ENCODE measurements at regions not wholly inside any gene's neighbourhood (a gene's known extent, or its start where the extent isn't known, plus 50 kb on each side); places are given as distances from the start of the nearest gene placed in this dataset.

- in situ Hi-C loops (cut with MboI; ENCODE audit: low pct_unique_long_range_greater_than_20kb, low sequenced_read_pairs, unreplicated experiment), result no loop called here
- no peak for DNase-seq (ENCODE audit: low spot score)
- TF ChIP-seq, protein P1, sequence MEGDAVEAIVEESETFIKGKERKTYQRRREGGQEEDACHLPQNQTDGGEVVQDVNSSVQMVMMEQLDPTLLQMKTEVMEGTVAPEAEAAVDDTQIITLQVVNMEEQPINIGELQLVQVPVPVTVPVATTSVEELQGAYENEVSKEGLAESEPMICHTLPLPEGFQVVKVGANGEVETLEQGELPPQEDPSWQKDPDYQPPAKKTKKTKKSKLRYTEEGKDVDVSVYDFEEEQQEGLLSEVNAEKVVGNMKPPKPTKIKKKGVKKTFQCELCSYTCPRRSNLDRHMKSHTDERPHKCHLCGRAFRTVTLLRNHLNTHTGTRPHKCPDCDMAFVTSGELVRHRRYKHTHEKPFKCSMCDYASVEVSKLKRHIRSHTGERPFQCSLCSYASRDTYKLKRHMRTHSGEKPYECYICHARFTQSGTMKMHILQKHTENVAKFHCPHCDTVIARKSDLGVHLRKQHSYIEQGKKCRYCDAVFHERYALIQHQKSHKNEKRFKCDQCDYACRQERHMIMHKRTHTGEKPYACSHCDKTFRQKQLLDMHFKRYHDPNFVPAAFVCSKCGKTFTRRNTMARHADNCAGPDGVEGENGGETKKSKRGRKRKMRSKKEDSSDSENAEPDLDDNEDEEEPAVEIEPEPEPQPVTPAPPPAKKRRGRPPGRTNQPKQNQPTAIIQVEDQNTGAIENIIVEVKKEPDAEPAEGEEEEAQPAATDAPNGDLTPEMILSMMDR (IDR thresholded peaks at IDR 0.05; ENCODE audit: extremely low read depth, insufficient read depth, missing control alignments), result no peak
These were observed 300.1 kb upstream of the SASH1 start for GRCh38 chr6:148042536-148042935.

DNA sequence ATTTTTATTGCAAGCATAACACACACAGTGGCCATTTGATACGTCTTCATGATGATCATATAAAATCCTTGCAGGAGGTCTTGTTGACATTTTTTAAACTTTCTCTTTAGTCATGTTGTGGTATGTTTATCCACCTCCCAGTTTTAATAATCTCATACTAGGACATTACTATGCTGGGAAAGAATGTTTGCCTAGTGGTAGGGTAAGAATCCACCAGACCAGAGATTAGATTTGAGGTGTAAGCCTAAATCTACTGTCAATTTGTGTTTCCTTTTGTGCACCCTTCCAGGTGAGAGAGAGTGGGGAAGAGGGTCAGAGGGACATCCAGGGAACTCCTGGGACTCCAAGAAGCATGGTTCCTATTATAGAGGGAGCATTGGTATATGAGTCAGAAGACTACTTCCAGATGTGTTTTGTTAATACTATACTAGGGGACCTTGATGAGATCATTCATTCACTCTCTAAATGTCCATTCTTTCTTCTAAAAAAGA lies 298.3 kb upstream of the SASH1 start:
- no peak for DNase-seq (ENCODE audit: low spot score)

GRCh38 chr6:148044921-148045320 lies 297.7 kb upstream of the SASH1 start:
- in situ Hi-C loops (cut with MboI; ENCODE audit: low pct_unique_long_range_greater_than_20kb, low sequenced_read_pairs, unreplicated experiment), result no loop called here
- TF ChIP-seq, protein P1 (IDR thresholded peaks at IDR 0.05; ENCODE audit: extremely low read depth, insufficient read depth, missing control alignments), result no peak
- no peak for DNase-seq (ENCODE audit: low spot score)

More for the DNA sequence above, 298.3 kb upstream of the SASH1 start:
- in situ Hi-C loops (cut with MboI; ENCODE audit: low pct_unique_long_range_greater_than_20kb, low sequenced_read_pairs, unreplicated experiment), result no loop called here
- TF ChIP-seq, protein P1 (IDR thresholded peaks at IDR 0.05; ENCODE audit: extremely low read depth, insufficient read depth, missing control alignments), result no peak

GRCh38 chr6:148053209-148053608 lies 289.4 kb upstream of the SASH1 start:
- DNase-seq (ENCODE audit: low spot score), result no peak
- in situ Hi-C loops (cut with MboI; ENCODE audit: low pct_unique_long_range_greater_than_20kb, low sequenced_read_pairs, unreplicated experiment), result no loop called here
- TF ChIP-seq, protein P1 (IDR thresholded peaks at IDR 0.05; ENCODE audit: extremely low read depth, insufficient read depth, missing control alignments), result no peak

GRCh38 chr6:148053796-148054195 lies 288.8 kb upstream of the SASH1 start:
- DNase-seq (ENCODE audit: low spot score), result no peak
- TF ChIP-seq, protein P1 (IDR thresholded peaks at IDR 0.05; ENCODE audit: extremely low read depth, insufficient read depth, missing control alignments), result no peak
- in situ Hi-C loops (cut with MboI; ENCODE audit: low pct_unique_long_range_greater_than_20kb, low sequenced_read_pairs, unreplicated experiment), result no loop called here

GRCh38 chr6:148054219-148054618 lies 288.4 kb upstream of the SASH1 start:
- DNase-seq (ENCODE audit: low spot score), result no peak
- in situ Hi-C loops (cut with MboI; ENCODE audit: low pct_unique_long_range_greater_than_20kb, low sequenced_read_pairs, unreplicated experiment), result no loop called here
- TF ChIP-seq, protein P1 (IDR thresholded peaks at IDR 0.05; ENCODE audit: extremely low read depth, insufficient read depth, missing control alignments), result no peak

GRCh38 chr6:148055419-148055818 lies 287.2 kb upstream of the SASH1 start:
- in situ Hi-C loops (cut with MboI; ENCODE audit: low pct_unique_long_range_greater_than_20kb, low sequenced_read_pairs, unreplicated experiment), result no loop called here
- TF ChIP-seq, protein P1 (IDR thresholded peaks at IDR 0.05; ENCODE audit: extremely low read depth, insufficient read depth, missing control alignments), result no peak
- no peak for DNase-seq (ENCODE audit: low spot score)
